Stimulated activated CD4-positive, alpha-beta T cell treated with anti-CD3 and anti-CD28 coated beads, Interleukin-4, amount 100 ng/mL, for 1 hour (primary cell): ENCODE measurements at regions not wholly inside any gene's neighbourhood (a gene's known extent, or its start where the extent isn't known, plus 50 kb on each side); places are given as distances from the start of the nearest gene placed in this dataset.

Experiments
- DNase-seq: peaks from one replicate; pipeline ENCODE4 v3.0.0-alpha.2; 2020

DNA sequence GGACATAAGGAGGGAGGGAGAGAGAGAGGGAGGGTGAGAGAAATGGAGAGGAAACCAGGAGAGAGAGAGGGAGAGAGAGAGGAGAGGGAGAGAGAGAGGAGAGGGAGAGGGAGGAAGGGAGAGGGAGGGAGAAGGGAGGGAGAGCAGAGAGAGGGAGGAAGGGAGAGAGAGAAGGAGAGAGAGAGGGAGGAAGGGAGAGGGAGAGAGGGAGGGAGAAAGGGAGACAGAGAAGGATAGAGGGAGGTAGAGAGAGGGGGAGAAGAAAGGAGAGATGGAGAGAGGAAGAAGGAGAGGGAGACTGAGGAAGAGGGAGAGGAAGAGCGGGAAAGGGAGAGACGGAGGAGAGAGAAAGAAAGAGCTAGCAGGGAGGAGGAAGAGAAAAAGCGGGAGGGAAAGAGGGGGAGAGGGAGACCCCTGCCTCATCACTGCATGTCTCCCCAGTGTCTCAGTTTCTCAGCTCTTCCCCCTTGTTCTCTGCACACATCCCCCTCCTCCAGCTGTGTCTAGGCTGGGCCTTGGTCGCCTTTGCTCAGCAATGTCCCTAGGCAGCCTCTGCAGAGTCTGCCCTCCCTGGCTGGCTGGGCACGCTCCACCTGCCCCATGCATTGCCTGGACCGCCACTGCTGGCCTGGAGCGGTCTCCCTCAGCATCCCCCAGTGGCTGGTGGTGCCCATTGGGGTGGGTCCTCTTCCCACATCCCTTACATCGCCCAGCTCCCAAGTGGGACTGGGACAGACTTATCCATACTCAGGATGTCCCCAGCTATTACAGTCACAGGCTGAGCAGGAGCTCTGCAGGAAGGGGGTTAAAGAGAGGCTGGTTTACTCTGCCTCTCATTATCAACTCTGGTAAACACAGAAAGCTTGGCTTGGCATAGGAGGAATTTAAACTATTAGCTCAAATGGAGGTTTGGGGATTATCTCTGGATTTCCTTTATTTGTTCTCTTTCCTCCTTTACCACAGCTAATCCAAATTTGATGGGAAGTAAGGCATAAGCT is 85.7 kb upstream of the APCDD1 start:
- DNase-seq = no peak

DNA sequence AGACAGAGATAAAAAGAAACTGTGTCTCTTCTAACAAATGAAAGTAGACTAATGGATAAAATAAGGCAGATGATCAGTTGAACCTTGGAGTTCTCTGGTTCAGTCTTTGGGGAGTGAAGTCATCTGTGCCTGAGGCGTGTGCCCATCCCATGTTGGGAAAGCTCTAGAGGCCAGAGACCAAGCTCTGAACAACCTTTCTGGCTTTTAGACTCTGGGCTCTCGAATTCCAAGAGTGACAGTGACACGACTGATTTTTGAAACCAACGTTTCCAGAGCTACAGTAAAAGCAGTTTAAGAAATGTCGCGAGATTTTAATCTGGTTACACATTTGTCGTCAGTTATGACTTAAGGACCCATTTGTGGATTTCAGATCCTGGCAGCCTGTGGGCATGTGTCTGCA is 83.7 kb upstream of the APCDD1 start:
- no peak for DNase-seq

DNA sequence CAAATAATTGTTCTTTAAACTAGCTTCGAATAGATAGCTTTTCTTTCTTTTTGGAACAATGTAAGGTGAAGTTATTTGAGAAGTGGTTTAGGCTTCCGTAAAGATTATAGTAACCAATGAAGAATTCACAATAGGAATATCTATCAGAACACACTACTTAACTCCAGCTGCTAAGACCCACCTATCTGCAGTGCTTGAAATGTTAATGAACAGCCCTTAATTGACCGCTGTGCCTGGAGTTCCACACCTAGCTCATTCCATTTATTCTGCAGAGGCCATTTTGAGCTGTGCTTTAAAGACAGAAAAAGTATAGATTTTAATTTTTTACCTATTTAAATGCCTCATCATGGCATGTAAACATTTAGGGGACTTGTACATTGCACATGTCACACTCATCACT is 83.3 kb upstream of the APCDD1 start:
- DNase-seq = no peak

DNA sequence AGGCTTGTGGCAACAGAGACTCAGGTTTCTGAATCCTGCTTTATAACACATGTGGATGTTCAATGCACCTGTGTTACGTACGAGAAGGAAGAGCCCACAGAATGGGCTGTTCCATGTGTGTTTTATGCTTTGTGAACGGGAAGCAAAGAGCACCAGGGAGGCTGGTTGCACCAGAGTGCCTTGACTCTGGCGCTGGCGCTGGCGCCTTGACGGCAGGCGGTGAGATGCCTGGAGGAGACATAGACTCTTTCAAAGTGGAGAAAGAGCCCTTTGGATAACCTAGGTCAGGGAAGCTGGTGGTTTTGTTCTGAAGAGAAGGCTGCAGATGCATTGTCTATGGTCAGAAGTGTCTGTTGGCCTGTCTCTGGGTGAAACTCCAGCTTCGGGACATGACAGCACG is 80.2 kb upstream of the APCDD1 start:
- DNase-seq = no peak

DNA sequence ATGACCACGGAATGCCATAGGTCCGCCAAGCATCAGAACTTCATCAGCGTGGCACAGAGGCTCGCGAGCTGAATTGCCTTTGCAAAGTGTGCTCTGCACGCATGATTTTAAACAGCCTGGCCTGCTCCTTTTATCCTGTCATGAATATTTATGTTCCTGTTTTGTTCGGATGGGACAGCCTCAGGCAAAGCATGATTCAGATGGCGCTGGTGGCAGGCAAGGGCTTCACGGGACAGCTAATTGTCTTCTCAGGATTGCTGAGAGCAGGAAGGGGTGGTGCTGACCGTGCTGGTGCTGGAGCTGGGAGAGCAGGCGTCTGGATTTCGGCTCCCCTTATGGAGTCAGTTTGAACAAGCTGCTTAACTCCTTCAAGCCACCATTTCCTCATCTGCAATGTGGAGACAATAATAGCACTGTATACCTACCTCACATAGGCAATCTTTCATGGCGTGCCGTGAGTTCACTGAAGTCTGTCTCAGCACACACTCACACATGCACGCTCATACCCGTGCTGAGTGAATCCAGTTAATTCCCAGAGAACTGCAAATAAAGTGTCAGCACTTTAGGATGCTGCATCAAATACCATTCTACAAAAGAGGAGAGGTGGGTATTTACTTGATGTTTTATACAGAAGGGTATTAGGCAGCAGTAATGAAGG is 79.7 kb upstream of the APCDD1 start:
- no peak for DNase-seq

DNA sequence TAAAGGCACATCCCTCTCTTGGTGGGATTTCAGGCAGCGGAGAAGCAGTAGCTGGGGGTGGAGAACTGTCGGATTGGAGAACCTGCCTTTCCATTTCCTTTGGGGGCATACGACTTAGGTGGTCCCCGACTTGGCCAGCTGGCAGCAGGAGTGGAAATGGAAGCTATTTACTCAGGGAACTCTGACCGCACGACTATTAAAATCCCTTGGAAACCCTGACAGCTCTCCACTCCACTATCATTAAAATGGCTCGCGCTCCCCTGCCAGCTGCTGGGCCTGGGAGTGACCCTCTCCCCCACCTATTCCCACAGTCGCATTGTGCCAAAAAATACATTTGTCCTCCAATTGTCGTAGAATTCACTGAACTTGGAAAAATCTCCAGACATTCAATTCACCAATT is 77.7 kb upstream of the APCDD1 start:
- no peak for DNase-seq

DNA sequence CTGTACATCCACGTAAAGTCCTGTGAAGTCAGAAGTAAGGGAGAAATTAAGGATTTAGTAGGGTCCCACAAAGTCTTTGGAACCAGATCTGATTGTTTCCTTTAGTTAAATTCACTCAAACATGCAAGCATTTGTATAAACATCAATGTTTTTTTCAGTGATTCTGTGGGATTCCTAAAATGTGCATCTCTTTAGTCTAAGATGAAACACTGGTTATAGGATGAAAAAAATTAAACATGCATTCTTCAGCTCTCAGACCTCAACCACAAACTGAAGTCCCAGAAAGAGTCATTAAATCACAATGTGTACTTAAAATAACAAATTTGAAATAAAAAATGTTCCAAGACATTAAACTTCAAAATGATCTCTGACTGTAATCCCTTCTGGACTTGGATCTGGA is 76.5 kb upstream of the APCDD1 start:
- no peak for DNase-seq

DNA sequence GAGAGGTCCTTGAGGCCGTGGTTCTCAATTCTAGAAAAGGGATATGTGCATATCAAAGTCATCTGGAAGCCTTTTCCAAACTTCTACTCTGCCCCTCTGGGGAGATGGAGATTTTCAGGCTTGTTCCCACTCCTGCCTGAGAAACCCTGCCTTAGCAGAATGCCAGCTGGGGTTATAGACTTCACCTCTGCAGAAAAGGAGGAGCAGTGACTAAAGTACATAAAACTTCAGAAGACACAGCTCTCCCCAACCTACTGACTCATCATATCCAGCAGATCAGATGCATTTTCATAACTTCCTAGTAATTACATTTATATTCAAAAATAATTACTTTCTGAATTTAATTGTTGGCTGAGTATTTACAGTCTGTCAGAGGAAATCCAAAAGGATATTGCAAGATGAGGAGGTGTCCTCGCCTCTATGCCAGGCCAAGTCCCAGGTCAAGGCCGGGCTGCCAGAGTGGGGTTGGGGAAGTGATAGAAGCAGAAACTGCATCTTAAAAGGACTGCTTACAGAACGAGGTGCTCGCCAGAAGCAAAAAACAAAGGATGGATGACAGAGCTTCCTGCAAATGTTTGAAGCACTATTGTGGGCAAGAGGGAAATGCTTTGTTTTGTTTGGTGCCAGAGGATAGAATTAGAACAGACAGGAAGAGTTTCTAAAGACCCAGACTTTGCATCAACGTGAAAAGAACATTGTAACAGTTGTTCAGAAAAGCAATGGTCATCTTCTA is 75.6 kb upstream of the APCDD1 start:
- no peak for DNase-seq

DNA sequence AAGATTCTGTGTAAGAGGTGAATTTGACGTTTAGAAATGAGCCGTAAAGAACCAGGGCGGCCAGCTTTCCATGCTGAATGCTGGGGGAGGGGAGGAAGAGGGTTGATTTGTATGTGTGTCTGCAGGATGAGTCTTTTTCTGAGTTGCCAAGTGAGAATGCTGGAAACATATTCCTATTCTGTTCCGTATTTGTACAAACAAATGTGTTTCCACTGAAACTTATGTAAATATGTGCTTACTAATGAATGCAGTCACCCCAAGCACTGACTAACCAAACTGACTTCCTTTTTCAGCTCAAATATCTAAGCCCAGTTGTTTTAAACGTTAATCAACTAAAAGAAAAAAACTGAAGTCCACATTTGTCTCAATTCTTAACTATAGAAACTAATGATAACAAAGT is 74.9 kb upstream of the APCDD1 start:
- DNase-seq = no peak

DNA sequence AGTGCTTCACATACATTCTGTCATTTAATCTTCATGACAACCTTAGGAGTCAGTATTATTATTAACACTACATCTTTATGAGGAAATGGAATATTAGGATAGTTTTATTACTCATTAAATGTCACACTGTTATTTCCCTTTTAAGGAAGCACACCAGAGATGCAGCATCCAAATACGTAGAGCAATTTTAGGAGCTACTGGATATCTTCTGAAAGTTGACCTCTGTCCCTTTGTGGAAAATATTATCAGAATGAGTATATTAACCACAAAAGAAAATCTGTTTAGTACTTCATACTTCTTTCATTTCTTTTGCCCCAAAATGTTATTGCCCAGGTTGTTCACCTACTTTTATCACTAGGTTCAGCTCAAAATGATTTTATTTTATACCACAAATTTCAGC is 72.9 kb upstream of the APCDD1 start:
- DNase-seq = no peak

DNA sequence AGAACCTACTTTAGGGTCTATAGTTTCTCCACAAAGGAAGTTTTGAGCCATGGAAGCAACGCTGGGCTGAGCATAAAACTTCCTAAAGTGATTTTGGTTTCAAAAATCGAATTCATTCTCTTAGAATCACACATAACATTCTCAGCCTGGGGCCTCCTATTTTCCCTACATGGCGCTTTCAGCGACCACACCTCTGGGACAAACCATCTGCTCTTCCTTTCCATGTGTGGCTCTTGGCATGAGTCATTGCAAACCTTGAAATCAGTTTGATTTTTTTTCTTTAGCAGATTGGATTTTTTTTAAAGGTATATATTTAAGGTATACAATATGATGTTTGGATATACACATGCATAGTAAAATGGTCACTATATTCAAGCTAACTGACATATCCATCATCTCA is 72.5 kb upstream of the APCDD1 start:
- DNase-seq = no peak

DNA sequence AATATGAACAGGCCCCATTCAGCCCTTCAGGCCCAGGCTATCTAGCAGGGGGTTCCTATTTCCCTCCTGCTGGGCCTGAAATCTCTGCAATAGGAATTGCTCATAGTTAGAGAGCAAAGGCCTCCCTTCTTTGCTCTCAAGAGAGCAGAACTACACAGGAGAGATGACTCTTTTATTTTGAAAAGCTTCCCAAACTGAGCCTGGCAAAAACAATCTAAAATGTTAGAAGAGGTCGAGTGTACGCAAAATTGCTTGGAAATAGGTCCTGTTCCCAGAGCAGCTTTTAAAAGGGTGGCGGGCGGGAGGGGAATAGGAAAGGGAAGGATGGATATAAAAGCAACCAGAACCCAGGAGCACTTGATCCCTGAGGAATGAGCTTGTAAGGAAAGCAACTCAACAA is 68.4 kb upstream of the APCDD1 start:
- no peak for DNase-seq

DNA sequence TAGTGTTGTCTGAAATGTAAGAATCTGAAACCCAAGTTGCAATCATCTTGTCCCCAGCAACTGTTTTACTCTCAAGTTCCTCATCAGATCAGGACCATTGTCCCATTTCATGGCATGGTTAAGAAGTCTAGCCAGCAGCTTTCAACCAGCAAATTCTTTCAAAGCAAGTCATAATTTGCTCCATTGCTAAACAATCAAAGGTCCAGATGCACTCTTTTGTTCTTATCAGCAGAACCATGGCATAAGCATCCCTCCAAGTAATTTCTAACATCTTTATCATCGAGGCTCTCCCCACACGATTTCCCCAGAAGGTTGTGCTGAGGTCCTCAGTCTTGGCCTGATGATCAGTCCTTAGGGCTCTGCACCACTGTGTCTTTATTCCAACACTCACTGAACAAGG is 67.5 kb upstream of the APCDD1 start:
- DNase-seq = no peak

DNA sequence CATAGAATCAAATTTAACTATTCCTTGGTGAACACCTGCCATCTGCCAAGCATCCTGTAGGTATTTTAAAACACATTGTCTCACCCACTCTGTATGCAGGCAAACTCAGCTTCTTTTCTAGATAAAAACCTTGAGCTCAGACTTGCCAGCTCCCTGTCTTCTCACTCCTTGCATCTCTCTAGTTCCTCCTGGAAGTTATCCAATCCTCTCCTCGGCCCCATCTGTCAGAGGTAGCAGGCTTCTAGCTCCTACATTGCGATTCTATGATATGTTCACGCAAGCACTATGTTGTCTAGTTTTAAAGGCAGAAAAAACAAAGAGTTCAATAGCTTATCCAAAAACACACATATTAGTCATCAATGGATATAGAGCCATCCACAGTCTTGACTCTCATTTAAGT is 67.0 kb upstream of the APCDD1 start:
- no peak for DNase-seq

DNA sequence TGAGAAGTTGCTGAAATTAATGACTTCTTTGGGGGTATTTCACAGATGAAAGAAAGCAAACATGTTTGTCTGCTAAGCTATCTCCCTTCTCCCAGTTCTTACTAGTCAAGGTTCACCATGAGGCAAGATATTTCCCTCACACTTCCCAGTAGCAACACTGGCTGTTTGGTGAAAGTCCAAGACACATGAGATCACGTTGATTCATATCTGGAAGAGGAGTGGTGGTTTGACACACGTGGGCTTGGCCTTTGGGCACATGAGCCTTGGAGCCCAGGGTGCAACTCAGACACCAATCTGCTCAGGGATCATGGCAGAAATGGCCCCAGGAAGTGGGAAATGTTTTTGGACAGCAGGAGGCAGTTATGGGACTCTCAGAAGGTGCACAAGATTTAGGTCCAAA is 66.1 kb upstream of the APCDD1 start:
- no peak for DNase-seq

DNA sequence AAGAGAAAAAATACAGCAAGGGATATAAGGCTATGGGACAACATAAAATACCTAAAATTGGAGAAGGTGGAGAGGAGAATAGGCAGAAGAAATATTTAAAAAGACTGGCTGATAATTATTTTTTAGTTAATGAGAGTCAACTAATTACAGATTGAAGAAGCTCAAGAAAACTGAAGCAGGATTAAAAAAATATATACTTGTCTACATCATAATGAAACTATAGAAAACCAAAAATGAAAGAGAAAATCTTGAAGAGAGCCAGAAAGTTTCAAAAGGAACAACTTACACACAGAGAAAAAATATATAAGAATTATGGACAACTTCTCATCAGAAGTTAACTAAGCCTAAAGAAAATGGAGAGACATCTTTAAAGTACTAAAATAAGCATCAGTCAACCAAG is 62.9 kb upstream of the APCDD1 start:
- no peak for DNase-seq

DNA sequence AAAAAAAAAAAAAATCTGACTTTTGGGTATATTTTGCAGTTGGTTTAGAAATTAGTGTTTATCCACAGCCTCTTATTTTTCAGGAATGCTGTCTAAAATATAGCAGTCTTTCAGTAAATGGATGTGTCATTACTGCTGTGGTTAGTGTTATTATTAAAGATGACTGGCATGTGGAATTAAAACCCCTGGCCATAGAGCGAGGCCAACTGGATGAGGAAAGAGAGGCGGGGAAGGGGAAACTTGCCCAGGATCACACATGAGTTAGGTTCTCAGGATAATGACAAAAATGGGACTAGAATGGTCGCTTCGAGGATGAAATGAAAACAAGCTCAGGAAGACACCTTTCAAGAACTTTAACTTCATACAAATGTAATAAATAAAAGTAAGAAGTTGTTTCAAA is 57.4 kb upstream of the APCDD1 start:
- DNase-seq = no peak

DNA sequence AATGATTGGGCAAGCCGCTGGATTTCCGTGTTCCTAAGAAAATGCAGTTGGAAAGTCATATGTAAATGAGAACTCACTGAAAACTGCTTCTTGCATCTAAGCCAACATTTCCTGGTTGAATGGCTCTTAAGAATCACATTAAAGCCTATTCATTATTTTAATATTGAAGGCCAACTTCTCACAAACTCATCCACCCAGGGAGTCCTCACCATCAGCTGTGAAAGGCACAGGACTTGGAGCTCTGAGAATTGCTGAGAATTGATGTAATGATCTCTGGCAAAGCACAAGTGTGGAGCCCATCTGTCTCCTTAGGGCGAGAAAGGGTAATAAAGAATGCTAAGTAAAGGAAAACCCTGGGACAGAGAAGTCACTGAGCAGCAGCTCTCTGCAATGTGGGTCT is 55.9 kb upstream of the APCDD1 start:
- no peak for DNase-seq

DNA sequence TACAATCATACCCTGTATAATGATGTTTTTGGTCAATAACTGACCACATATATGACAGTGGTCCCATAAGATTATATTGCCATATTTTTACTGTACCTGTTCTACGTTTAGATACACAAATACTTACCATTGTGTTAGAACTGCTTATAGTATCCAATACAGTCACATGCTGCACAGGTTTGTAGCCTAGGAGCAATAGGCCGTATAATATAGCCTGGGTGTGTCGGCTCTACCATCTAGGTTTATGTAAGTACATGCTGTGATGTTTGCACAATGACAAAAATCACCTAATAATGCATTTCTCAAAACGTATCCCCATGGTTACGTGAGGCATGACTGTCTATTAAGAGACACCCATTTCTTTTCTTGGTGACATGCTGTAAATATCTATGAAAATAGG is 55.0 kb upstream of the APCDD1 start:
- no peak for DNase-seq

DNA sequence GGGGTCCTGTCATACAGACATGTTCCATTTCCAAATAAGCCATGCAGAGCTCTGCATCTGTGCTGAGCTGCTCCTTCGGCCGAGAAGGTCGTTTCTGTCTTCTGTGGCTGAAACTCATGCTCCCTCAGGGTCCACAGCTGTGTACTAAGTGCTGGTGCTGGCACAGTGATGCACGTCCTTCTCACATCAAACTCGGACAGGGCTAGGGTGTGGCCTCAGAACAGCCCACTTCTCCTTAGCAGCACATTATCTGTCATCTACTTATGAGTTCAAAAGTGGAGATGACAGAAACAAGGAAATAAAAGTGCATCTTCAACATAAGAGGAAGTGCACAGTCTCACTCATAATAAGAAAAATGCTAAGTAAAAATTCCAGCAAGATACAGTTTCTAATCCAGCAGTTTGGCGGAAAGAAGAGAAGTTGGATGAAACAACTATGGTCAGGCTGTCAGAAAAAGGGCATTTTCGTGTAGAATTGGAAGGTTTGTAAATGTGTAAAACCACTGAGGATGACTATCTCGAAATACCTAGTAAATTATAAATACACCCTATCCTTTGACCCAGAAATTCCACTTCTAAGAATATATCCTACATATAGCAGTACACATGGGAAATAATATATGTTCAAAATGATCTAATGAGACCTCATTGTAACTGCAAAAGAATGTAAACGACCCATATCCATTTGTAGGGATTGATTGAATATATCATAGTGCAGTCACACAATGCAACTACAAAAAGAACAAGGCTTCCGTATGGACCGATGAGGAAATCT is 53.7 kb upstream of the APCDD1 start:
- no peak for DNase-seq

DNA sequence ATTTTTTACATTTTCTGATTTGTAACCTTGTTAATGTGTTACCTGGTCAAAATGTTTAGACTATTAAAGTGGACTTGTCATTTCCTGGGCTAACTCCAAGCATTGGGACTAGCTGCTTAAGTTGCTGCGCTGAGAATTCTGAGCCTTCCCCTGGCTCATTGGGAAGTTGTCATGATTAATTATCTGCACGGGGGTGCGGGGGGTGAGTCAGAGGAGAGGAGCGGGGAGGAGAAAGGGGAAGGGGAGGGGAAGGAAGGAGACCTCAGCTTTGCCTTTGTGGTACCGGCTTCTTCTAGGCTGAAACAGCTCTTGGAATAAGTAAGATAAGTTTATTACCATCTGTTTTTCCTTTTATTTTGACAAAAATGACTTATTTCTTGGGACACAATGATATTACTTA is 52.9 kb upstream of the APCDD1 start:
- DNase-seq = no peak

DNA sequence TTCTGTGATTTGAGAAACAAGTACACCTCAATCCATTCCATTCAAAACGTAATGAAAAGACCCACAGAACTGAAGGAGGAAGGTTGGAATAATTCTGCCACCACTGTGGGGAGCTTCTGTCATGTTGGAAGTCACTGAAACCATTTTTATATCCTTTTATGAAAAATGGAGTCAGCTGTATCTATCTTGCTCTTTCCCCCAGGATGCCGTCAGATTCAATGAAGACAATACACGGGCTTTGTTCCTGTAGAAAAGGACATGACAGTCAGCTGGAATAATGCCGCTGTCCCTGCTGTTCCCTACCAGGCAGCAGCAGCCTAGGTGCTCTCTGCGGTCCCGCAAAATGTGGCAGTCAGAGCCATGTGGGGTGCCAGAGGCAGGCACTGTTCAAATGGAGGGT is 52.5 kb upstream of the APCDD1 start:
- no peak for DNase-seq
